SKM-1 (cell line): ENCODE measurements at regions not wholly inside any gene's neighbourhood (a gene's known extent, or its start where the extent isn't known, plus 50 kb on each side); places are given as distances from the start of the nearest gene placed in this dataset.
"Not testable (repeated sequence)": the region's sequence is repeated elsewhere in the genome, so short reads cannot be mapped to it uniquely, and the experiment has no call there.

Experiments used
- DNase-seq: peaks from one replicate; lab custom pipeline; 2025; ENCODE audit not compliant: unreplicated experiment; lab: John Stamatoyannopoulos, UW

DNA sequence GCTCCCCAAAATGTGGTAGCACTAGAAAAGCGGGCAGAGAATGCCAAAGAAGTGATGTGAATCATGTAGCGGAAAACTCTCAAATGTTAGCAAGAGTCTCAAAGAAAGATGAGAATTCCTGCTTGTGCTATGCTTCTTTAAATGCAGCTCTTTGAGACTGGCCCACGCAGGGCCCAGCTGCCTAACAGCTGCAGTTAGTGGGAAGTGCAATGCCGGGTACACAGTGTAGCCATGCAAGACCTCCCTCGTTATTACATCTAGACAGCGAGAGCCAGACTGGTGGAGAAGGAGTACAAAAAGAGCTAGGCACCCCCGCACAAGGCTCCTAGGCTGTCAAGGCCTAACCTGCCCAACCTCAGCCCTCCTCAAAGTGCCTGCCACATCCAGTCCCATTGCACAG, 201.7 kb upstream of the PRDM1 start:
- DNase-seq, result no peak

GRCh38 chr6:105884011-105884410, 202.1 kb upstream of the PRDM1 start:
- no peak for DNase-seq

GRCh38 chr6:105882828-105883227, 203.3 kb upstream of the PRDM1 start:
- no peak for DNase-seq

GRCh38 chr6:105882121-105882803, 203.9 kb upstream of the PRDM1 start:
- DNase-seq, result no peak

DNA sequence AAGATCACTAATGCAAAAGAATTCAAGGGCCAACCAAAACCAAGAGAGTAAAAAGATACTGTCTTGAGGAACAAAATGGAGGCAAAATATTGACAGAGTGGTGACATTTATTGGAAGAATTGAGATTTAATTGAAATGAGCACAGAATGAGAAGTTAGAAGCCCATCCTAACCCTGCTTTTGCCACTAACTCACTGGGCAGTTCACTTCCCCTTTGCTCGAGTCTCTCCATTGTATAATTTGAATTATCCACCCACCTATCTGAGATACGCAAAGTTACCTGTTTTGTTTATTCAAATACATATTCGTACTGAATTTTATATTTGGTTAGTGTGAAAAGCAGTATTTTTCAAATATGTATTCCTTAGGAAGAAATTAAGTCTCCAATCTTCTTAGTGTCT, 204.5 kb upstream of the PRDM1 start:
- no peak for DNase-seq

DNA sequence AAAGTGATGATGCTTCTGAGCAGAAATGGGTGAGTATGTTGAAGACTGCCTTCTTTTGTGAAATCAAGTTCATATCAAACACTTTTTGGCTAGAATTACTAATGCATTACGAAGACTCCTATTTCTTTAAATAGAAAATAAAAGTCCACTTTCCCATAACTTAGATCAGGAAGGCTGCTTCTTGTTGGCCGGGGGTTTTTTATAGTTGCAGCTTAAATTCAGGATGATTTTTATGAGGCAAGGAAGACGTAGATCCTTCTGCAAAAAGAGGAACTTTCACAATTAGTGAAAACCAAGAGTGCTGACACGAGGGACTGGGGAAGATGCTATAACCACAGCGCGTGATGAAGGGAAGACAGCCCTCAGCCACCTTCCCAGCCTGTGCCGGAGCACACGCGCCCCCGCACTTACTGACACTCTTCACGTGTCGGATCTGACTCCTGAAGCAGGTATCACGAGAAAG, 206.1 kb upstream of the PRDM1 start:
- DNase-seq, result peak; percentile 75

- no peak for DNase-seq
Measured at GRCh38 chr6:105879146-105879545, 207.0 kb upstream of the PRDM1 start.

- no peak for DNase-seq
Measured at GRCh38 chr6:105875974-105876640, 210.0 kb upstream of the PRDM1 start.

DNA sequence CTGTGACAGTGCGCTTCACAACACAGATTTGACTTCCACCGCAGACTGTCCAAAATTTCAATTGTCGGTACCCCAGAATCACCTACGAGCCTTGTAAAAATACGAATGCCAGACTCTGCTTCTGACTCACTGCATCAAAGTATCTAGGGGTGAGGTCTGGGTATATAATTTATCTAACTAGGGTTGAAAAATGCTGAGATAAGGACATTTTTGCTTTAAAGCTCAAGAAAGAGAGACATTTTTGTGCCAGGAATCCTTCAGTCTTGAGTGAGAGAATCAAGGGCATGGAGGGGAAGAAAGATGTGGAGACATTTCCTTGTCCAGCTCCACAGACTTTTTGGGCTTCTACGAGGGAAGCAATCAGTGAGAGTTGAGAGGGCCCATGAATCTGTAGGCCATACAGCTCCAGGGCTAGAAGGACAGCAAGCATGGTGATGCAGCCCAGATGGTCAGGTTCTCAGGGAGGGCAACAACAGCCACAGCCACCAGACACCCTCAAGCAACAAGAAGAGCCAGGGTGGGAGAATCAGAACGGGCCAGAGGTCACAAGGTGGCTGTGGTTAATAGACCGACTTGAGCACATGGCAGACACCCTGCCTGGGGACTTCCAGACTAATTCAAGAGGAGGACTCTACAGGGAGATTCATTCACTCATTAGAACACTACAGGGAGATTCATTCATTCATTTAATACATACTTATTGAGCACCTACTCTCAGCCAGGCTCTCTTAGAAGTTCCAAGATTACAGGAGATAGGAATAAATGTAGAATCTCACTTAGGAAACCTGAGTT, 211.1 kb upstream of the PRDM1 start:
- no peak for DNase-seq

DNA sequence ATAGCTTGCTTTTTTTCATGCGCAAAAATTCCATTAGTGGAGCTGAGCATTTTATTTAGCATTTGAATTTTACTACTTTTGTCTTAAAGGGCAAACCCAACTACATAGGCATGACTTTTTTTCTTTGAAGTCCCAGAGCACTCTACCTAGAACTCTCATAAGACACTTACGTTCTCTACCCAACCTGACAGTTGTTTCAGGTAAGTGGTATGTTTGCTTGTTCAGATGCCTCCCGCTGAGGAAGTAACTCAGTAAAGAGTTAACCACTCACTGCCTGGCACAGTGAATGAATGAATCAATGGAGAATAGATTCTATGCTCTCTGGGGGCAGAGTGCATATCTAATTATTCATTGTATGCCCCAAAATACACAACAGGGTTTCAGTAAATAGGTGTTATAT, 212.3 kb upstream of the PRDM1 start:
- no peak for DNase-seq

- no peak for DNase-seq
Measured at GRCh38 chr6:105873211-105873704, 212.9 kb upstream of the PRDM1 start.

- DNase-seq, result peak; percentile 24
Measured at GRCh38 chr6:105872249-105872648, 213.9 kb upstream of the PRDM1 start.

- DNase-seq, result no peak
Measured at GRCh38 chr6:105871542-105871941, 214.6 kb upstream of the PRDM1 start.

DNA sequence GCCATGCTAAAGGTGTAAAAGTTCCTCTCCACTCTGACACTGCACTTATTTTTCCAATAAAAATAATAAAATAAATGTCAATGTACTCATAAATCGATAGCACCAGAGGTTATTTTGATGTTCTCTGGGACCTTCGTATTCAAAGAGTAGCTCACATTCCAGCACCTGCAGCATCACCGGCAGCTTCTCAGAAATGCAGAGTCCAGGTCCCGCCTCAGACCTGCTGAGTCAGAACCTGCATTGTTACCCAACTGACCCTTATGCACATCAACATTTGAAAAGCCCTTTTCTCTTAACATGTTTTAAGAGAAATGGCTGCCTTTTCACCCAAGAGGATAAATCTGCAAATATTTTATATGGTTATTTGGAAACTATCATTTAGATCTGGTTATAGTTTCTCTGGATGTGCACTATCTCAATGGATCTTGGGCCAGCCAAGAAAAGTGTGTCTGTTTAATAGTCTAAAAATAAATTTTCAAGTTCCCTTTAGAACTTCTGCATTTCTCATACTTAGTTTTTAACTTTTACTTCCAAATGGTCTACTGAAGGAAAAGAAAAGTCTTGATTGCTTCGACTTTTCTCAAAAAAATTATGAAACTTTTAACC, 216.2 kb upstream of the PRDM1 start:
- peak; percentile 55 for DNase-seq

DNA sequence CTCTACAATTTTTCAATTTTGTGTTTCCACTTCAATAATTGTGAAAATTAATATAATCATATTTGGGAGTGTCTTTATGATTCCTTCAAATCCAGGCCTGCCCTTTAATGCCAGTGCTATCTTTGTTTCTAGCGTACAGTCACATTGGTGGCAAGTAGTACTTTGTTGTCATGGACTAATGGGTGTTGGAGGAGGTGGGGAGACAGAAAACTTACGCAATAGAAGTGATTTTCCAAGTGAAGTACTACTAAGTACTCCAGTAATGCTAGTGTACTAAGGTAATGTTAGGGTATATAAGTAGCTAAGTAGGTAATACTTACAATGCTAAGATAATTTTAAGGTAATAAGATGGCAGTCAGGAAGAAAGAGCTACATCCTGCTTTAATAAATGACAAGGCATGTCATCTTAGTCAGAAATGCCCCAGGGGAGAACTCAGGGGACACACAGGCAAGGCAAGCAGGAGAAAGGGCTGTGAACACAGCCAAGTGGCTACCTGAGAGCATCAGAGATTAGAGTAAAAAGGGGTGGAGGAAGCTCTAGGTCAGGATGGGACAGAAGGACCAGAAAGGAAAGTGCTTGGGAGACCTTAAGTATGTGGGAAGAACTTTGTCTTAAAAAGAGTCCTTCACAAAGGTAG, 217.2 kb upstream of the PRDM1 start:
- no peak for DNase-seq

DNA sequence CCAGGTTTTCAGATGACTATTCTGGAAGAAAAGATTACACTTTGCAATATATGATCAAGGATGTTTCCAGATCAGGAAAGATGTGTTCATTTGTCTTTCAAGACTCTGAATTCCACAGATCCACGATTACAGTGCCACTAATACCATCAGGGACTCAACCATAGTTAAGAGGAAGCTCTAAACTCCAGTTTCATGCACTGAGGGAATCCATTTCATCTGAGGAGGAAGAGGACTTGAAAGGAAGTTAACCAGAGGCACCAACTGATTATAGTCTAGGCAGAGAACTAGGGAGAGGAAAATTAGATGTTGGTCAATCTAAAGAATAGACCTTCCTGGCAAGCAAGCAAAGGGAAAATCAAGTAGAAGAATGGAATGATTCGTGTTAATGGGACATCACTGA, 218.3 kb upstream of the PRDM1 start:
- no peak for DNase-seq

DNA sequence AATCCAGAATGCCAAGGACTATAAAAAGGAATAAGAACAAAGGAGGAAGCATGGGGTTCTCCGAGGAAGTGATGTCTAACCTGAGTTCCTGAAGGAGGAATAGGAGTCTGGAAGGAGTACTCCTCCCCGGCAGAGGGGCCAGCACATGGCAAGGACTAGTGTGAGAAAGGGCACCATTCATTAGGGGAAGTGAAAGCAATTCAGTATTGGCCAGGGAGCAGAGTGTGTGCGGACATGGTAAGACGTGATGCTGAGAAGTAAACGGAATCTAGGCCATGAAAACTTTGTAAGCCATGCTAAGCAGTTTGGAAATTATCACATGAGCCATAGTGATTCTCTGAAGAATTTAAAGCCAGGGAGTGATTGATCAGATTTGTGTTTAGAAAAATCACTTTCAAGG, 218.9 kb upstream of the PRDM1 start:
- no peak for DNase-seq

DNA sequence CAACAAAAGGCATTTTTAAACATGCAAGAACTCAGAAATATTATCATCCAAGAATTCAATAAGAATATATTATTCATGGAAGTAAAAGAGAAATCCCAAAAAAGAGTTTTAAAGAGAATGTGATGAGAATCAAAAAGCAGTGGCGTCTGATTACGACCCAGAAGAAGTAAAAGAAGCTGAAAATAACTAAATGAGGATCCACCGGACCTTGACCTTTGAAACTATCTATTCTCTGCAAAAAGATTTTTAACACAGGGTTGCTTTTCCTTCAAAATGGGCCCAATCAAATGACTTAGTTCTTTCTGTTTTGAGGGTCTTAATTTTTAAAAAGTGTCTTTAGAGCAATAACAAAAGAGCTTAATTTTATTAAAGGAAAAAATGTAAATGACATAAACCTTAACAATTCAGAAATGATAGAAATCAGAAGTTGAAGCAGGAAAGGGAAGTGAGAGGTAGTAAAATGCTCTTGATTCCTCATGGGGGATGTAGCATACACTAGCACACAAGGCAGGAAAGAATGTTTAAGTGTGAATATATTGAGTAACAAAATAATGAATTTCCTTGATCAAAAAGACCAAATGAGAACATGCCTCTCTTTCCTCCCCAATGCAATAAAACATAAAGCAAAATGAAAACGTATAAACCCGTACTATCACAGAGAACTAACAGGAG, 223.1 kb upstream of the PRDM1 start:
- DNase-seq, result no peak

GRCh38 chr6:105860927-105861326, 225.2 kb upstream of the PRDM1 start:
- DNase-seq, result not testable (repeated sequence)

DNA sequence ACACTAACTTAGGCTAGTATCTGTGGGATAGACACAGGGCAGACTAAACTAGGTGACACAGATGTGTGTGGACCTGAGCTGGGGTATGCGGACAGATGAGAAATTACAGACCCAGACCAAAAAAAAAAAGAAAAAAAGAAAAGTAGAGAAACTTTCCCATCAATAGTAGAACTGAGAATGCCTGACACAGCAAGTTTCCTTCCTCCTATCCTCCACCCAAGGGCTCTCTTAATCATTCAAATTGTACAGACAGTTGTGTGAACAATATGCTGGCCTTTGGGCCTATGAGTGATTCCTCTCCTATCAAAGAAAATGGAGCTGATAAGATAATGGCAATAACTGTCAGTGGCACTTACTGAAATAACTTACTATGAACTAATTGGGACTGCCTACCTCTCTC, 226.7 kb upstream of the PRDM1 start:
- no peak for DNase-seq
